HG02943 (cell line): ENCODE measurements at regions not wholly inside any gene's neighbourhood (a gene's known extent, or its start where the extent isn't known, plus 50 kb on each side); places are given as distances from the start of the nearest gene placed in this dataset.

Source experiments
- ATAC-seq: cut with Tn5 transposase; IDR thresholded peaks from one replicate; pipeline ENCODE4 v1.9.1; 2021; ENCODE audit warnings: mild to moderate bottlenecking, low read depth, moderate library complexity; ENCODE audit not compliant: unreplicated experiment

- ATAC-seq: no peak
These were observed 56.0 kb upstream of the OR5AK2 start for GRCh38 chr11:56932572-56933220.

GRCh38 chr11:56923116-56923515 is 65.6 kb upstream of the OR5AK2 start:
- no peak for ATAC-seq

- ATAC-seq: no peak
These were observed 66.3 kb upstream of the OR5AK2 start for GRCh38 chr11:56922421-56922820.

- no peak for ATAC-seq
These were observed 70.9 kb upstream of the OR5AK2 start for GRCh38 chr11:56917708-56918400.

GRCh38 chr11:56916587-56916986 is 72.1 kb upstream of the OR5AK2 start:
- ATAC-seq: no peak

DNA sequence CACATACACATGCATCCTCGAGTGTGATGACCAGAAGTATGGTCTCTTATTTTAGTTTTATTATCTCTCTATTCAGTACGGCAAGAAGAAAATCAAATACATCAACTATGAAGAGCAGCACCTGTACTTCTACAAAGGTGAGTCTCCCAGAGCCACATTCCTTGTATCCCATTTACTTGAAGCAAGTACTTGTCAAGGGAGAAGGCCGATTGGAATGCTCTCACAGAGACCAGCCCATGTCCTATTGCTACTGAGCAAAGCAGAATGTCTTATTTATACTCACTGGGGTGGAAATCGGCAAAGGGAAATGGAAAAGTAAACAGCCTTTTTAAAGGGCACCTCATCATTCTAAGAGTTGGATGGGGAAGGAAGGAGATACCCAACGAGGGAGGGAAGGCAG is 72.6 kb upstream of the OR5AK2 start:
- no peak for ATAC-seq

- ATAC-seq: no peak
These were observed 77.4 kb upstream of the OR5AK2 start for GRCh38 chr11:56911312-56911711.

- no peak for ATAC-seq
These were observed 77.9 kb upstream of the OR5AK2 start for GRCh38 chr11:56910785-56911184.

GRCh38 chr11:56910046-56910773 is 78.5 kb upstream of the OR5AK2 start:
- no peak for ATAC-seq

DNA sequence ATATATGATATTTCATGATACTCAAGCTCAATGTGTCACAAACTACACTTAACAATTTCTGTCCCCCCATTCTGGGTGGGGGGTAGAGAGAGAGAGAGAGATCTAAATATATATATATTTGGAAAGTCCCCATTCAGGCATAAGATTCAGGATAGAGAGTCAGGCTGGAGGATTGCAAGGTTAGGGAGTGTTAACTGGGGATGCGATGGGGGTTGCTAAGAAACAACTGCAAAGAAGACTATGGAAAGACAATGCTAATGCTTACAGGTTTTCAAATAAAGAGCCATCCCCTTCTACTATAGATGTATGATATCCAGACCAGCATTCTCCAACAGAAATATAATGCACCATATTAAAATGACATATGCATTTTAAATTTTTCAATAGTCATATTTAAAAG is 79.2 kb upstream of the OR5AK2 start:
- ATAC-seq: no peak

- no peak for ATAC-seq
These were observed 79.6 kb upstream of the OR5AK2 start for GRCh38 chr11:56909080-56909479.

GRCh38 chr11:56906683-56907148 is 82.0 kb upstream of the OR5AK2 start:
- no peak for ATAC-seq

- no peak for ATAC-seq
These were observed 82.8 kb upstream of the OR5AK2 start for GRCh38 chr11:56905936-56906335.

GRCh38 chr11:56905442-56905841 is 83.3 kb upstream of the OR5AK2 start:
- no peak for ATAC-seq

- no peak for ATAC-seq
These were observed 89.9 kb upstream of the OR5AK2 start for GRCh38 chr11:56898856-56899255.

- no peak for ATAC-seq
These were observed 98.0 kb upstream of the OR5AK2 start for GRCh38 chr11:56890584-56891305.

DNA sequence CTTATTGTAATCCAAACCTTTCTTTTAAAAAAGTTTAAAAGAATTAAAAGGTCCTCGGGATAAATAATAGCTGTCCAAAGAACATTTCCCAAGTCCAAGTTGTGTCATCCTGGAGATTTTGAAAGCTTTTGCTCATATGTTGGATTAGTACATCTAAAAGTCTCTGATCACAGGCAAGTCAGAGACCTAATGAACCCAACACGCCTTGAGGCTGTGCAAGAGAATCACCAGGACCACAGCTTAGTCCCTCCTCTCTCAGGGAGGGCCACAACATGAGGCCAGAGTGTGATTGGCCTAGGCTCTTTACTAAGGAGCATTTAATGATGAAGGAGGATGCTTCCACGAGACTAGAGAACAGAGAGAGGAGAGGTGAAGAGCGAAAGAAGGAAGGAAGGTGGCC is 98.7 kb upstream of the OR5AK2 start:
- ATAC-seq: no peak

GRCh38 chr11:56887940-56888339 is 100.8 kb upstream of the OR5AK2 start:
- ATAC-seq: no peak

DNA sequence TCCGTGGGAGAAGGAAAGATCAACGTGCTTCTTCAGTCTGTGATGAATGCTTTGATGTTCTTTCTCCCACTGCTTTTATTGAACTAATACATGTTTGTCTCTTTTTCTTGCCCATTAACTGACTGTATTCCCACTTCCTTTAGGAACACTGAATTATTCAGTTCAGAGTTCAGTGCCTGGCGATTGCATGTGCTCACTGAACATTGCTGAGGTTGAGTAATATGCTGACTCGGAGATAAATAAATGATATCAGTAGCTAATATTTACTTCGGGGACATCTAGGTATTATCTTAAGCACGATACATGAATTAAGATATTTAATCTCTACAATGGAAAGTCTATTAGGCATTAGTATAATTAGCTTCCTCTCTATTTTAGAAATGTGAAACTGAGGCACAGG is 102.3 kb upstream of the OR5AK2 start:
- no peak for ATAC-seq

DNA sequence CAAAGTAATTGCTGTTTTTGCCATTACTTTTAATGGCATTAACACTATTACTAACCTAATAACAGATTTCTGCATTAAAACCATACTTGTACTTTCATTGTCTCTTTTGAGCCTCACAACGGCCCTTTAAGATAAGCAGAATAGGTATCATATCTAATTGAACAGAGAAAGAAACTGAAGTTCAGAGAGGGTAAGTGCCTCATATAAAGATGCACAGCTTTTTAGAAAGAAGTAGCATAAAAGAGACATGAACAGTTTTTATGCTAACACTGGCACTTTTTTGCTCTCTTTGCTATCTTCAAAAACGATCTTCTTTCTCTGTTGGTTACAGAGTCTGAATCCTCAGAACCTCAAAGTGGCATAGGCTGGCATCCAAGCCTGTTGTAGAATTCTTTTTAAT is 102.9 kb upstream of the OR5AK2 start:
- ATAC-seq: no peak

DNA sequence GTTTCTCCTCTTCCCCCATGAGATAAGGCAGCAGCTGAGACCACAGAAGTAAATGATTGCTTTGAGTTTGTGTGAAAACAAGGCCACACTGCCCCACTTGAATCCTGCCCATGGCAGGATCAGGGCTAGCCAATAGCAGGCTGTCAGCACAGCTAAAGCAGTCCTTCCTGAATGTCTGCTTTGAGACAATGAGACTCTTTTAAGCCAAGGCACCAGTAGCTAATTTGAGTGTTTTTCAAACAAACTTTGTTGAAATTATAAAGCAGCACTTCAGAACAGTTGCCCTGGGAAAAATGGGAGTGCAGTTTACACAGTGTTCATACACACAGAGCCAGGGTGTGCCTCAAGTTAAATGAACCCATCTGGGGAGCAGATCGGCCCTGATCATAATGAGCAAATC is 103.5 kb upstream of the OR5AK2 start:
- no peak for ATAC-seq
